Endothelial cell of umbilical vein (primary cell): ENCODE measurements at regions not wholly inside any gene's neighbourhood (a gene's known extent, or its start where the extent isn't known, plus 50 kb on each side); places are given as distances from the start of the nearest gene placed in this dataset.

Experiments used
- MYC ChIP-seq: IDR thresholded peaks from one replicate; pipeline ENCODE4 v1.6.1; 2011; ENCODE audit warnings: mild to moderate bottlenecking, low read depth, low read length
- POLR2A ChIP-seq: IDR thresholded peaks from 2 replicates; pipeline ENCODE4 v1.6.1; 2012; ENCODE audit warnings: low read depth, mild to moderate bottlenecking, control low read depth, low read length
- POLR2AphosphoS5 ChIP-seq: IDR thresholded peaks from 2 replicates; pipeline ENCODE4 v1.6.1; 2012; ENCODE audit warnings: low read depth, mild to moderate bottlenecking, control low read depth, low read length, moderate library complexity; ENCODE audit not compliant: insufficient read depth
- TF ChIP-seq, protein P1 (sequence below), 2 donors: IDR thresholded peaks; 1 replicate in 1 of 2; 2 replicates in 1 of 2; pipeline ENCODE4 v1.5.1; 2011; ENCODE audit warnings: low read length in 2 of 2, mild to moderate bottlenecking in 2 of 2, moderate library complexity in 2 of 2, control low read depth in 1 of 2, inconsistent platforms in 1 of 2, low read depth in 1 of 2; ENCODE audit not compliant: insufficient read depth in 1 of 2; ENCODE audit errors: extremely low read depth in 1 of 2

DNA sequence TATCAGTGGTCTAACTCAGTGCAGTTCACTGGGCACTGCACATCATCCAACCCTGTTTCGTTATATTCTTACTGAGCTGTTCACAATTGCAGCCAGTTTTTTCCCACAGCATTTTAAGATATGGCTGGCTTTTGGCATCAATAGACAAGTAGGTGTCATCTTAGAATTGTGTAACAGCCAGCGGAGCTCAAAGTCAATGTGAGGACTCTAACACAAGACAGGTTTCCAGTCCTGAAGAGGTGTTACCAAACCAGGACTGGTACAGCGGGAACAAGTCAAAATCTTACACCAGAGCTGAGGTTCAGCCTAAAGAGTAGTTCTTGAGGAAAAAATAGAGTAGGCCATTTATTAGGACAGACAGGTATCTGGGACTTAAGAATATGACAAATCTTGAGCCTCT lies 313.3 kb downstream of the SEC16B start:
- TF ChIP-seq, protein P1, sequence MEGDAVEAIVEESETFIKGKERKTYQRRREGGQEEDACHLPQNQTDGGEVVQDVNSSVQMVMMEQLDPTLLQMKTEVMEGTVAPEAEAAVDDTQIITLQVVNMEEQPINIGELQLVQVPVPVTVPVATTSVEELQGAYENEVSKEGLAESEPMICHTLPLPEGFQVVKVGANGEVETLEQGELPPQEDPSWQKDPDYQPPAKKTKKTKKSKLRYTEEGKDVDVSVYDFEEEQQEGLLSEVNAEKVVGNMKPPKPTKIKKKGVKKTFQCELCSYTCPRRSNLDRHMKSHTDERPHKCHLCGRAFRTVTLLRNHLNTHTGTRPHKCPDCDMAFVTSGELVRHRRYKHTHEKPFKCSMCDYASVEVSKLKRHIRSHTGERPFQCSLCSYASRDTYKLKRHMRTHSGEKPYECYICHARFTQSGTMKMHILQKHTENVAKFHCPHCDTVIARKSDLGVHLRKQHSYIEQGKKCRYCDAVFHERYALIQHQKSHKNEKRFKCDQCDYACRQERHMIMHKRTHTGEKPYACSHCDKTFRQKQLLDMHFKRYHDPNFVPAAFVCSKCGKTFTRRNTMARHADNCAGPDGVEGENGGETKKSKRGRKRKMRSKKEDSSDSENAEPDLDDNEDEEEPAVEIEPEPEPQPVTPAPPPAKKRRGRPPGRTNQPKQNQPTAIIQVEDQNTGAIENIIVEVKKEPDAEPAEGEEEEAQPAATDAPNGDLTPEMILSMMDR (IDR thresholded peaks at IDR 0.05; ENCODE audit: extremely low read depth in 1 of 2, insufficient read depth in 1 of 2, low read depth in 1 of 2, low read length in 2 of 2), result no peak
- TF ChIP-seq POLR2A, result no peak
- no peak for TF ChIP-seq POLR2AphosphoS5
- no peak for TF ChIP-seq MYC
